Ureter (tissue), 1 donor: ENCODE measurements at regions not wholly inside any gene's neighbourhood (a gene's known extent, or its start where the extent isn't known, plus 50 kb on each side); places are given as distances from the start of the nearest gene placed in this dataset.

Source experiments
- DNase-seq: peaks from one replicate; pipeline ENCODE4 v3.0.0-alpha.2; 2020; ENCODE audit warnings: low spot score
- donor health status: DM: yes; HTN: yes; CAD: no.

DNA sequence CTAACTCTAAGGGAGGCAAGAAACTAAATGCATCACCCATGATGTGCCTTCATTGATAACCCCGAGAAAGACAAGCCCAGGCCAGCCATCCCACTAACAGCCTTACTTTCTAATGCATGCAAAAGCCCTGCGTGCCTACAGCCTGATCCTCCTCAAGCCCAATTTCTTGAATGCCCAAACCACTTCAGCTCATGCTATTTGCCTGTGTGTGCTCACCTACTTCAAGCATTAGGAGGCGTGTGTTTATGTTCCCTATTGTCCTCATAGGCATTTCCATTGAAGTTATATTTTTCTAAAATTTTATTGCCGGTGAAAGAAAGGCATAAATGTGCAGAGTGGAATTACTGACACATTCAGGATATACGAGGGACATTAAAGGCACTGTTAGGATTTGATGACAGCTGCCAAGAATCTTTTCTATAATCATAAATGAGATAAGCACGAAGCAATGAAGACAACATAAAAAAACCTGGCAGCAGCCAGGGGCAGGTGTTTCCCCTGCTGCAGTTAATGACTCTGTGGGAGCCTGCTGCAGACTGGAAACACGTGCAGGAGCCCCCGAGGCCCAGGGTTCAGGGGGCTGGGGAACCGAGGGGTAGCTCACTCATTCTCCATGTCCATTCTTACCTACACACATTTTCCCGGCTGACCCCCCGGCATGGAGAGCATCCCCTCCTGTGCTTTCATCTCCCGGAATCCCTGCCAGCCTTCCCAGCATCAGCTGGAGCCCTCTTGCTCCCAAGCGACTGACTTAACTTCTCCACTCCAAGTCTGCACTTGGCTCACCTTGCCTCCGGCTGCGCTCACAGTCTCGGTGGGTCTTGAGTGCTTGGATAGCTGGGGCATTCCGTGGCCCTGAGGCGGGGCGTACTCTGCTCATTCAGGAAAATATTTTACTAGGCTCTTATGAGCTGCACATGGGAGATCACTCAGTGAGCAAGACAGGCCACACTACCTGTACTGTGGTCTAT is 292.3 kb upstream of the SIX2 start:
- DNase-seq = no peak

DNA sequence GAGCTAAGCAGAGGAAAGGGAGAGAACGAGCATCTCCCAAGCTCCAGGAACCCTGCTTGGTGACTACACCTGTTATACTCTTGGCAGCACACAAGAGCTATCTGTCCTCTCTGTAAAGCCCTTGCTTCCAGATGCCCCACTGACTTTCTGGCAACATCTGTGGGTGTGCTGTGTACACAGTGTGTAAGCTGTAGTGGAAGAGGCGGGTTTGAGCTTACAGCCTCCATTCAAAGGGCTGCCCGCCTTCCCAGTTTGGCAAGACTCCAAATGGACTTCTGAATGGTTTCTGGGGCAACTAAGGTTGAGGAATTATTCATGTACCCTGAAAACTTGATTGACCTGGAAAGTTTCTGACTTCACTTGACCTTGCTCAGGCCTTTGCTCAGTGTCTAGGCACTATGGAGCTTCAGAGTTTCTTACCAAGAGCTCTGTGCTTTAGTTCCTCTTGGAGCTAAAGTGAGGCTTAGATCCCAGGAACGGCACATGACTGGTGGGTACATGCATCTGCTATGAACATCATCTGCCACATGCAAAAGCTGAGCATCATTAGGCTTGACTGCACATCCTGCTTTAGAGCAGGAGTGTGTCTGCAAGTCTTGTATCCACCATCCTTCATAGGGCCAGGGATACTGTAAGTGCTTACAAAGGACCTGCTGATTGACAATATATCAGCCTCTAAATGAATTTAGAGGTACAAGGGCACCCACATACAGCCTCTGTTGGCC is 290.9 kb upstream of the SIX2 start:
- DNase-seq = no peak

DNA sequence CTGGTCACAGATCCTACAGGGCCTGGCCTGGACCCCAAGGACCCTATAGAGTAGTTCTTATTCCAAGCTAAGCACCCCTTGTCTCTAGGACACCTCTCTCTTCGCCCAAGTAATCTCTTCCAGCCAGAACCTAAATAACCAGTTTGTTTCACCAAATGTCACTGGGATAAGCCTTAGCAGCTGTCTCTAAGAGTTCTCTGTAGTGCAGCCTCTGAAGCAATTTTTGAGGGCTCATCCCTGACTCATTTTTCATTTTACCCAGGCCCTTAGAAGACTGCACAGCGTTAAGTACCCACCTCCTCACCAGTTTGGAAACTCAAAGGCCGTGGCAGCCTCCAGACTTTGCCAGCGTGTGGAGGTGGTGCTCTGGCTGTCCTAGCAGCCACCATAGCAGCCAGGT is 290.1 kb upstream of the SIX2 start:
- no peak for DNase-seq

DNA sequence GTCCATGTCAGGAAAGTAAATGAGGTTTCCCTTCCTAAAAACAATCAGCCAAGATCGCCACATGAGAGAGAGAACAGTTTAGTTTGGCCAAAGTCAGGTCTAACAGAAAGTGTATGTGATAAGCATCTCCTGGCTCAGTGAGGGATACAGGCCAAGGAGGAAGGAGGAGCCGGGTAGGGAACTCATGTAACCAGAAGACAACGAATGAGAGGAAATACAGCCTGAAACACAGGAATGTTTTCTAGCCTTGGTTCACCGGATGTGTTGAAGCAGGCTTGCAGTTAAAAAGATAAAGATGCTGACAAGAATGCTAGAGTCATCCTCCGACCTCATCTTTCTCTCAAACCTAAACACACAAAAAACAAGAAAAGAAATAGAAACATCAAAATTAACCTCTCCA is 283.9 kb upstream of the SIX2 start:
- DNase-seq = no peak

DNA sequence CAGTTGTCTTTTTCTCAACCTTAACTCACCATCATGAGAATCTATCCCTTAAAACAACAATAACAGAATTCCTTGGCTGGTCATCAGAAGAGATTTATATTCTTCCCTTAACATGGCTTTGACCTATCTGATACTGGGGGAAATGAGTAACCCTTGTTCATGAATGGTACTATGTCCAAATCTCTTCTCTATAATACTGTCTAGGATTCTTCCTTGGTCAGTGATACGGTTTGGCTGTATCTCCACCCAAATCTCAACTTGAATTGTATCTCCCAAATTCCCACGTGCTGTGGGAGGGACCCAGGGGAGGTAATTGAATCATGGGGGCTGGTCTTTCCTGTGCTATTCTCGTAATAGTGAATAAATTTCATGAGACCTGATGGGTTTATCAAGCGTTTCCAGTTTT is 282.0 kb upstream of the SIX2 start:
- DNase-seq = no peak

DNA sequence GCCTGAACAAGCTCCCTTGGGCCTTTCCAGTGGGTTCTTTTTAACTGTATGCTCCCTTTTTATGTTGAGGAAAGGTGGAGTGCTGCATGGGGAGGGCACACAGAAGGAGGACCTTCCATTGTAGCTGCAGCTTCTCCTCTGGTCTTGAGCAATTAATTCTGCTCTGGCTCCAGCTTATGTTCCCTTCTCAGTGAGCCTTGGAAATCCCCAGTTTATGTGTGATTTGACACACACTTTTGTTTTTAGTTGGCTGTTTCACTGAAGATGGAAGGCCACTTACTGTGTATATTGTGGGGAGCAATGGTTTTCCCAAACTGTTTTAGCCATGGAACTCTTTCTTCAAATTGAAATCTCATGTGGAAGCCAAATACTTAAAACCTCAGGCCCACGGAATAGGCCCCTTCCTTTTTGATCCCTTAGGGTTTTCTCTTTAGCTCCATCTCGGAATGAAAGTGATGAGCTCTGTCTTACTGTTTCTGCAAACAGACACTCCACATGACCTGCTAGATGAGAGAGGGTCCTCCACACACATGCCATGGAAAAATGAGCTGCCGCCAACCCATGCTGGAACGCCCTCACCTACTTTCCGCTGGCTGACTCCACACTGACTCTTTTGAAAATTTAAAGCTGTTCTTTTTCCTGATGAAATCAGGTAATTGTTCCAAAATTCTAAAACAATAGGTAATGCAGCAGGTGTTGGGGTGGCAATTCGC is 280.9 kb upstream of the SIX2 start:
- no peak for DNase-seq

DNA sequence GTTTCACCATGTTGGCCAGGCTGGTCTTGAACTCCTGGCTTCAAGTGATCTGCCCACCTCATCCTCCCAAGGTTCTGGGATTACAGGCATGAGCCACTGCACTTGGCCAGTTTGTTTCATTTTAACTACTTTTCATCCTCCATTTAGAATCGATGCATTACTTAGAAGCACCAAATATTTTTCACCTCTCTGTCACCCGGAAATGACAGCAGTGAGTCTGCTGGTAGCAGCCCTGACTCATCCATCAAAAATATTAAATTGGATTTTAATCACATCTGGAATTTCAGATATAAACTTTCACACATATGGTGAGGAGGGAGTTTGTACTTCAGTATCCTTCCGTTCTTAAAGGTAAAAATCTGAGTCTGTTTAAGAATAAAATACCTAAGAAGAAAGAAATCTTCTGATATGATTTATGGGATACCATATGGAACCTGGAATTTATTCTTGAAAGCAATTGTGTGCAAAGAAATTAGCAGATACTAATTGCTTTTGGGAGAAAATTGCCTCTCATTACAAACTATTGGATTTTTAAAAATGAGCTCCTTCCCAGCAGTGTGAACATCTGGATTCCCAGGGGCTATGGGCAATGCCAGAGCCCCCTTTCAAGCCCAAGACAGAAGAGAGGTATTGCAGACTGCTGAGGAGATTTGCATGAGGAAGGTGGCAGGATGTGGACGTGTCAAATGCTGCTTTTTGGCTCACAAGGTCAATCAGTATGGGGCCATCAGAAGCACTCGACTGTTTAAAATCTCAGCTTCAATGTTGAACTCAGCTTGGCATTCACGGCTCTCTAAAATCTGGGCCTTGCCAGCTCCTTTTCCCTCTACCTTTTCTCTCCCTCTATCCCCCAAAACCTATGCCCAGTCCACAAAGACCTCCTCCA is 279.5 kb upstream of the SIX2 start:
- no peak for DNase-seq

DNA sequence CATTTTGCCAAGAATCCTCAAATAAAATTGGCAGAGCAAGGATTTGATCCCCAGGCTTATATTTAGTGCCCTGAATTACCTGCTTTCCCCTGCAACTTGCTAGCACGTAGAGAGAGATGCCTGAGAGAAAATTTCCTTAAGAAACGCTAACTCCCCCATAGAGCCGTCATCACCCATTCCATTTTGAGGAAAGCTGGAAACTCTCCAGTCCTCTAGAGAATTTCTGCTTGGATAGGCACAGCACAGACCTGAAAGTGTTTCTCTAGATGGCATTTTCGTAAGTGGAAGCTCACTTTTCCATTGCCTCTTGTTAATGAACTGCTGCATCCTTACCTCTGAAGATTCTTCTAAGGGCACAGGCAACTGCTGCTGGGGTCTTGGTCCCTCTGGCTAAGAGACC is 277.8 kb upstream of the SIX2 start:
- DNase-seq = no peak

DNA sequence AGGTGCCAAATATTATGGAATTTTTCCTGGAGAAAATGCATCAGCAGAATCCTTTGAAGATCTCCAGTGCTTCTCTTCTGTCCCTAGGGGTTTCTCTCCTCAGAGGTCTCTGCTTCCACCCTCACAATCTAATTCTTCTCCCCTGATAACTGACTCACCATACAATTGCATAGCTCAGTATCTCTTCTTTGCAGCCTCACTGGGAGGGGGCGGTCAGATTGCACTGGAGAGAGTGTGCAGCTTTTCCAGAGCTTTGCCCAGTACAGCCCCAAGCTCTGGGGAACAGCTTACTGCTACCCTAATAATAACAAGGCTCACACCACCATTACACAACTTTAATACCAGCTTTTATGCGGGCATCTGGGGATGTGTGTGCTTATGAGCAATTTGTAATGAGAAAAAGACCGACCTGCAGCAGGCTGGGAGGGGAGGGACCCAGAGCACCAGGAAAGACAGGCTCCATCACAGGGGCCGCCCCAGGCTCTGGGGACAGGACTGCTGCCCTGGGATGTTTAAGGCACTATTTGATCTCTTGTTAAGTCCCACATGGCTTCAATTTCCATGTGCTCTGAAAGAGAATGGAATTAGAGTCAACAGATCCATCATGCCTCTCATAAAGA is 276.6 kb upstream of the SIX2 start:
- no peak for DNase-seq

DNA sequence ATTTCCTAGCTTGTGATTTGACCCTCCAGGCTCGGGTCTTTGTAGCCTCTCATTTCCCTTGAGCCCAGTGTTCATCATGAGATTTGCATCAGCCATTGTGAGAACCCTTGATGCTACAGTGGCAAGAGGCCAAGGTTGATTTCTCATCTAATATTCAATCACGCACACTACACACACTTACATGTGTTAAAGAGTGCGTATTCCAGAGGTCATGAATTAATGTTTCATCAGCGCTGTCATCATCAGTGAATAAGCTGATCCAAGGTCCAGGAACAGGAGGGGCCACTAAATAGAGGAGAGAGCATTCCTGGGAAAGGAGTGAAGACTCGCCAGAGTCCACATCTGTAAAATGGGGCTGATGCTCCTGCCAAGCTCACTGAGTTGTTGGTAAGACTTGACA is 276.1 kb upstream of the SIX2 start:
- DNase-seq = no peak

DNA sequence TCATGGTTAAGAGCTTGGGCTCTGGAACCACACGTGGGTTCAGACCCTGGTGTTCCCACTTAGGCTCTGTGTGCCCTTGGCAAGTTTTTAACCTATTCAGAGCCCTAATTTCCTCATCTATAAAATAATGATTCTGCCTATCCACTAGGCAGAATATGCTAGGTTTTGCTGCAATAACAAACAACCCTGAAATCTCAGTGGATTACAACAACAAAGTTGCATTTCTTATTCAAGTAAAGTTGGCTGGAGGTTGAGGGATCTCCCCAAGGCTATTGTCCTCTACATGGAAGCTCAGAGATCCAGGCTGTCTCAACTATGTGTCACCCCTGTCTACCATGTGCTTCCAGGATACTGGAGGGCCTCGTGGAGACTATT is 275.4 kb upstream of the SIX2 start:
- no peak for DNase-seq

DNA sequence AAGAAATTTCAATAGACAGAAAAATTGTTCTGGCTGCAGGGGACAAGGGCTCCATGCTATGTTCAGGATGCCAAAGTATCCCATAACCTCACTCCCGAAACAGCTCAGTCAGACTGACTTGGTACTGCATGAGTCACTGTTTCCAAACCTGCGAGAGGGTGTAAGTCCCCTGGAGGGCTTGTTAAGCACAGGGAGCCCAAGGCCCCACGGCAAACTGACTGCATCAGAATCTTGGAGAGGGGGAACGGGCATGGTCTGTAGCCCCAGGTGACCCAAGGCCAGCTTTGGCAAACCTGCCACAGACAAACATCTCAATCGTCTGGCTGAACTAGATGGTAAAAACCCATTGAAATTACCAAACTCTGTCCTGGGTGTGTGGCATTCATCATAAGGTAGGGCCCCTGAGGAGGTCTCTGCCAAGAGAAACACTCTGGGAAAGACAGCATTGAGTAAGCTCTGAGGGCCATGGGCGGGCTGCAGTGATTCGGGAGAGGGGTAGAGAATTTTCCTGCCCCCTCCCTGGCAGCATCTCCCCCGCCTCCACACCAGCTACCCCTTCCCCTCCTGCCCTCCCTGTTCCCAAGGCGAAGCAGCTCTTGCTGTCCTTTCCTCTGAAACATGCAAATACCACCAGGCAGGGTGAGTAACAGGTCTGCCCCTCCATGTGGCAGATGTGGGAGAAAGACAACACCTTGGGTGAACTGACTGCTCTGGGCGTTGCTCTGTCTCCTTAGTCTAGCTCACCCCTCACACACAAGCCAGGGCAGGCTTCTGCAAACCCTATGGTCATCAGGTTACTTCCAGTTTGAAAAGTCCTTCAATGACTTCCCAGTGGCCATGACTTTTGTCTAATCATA is 274.7 kb upstream of the SIX2 start:
- DNase-seq = no peak

DNA sequence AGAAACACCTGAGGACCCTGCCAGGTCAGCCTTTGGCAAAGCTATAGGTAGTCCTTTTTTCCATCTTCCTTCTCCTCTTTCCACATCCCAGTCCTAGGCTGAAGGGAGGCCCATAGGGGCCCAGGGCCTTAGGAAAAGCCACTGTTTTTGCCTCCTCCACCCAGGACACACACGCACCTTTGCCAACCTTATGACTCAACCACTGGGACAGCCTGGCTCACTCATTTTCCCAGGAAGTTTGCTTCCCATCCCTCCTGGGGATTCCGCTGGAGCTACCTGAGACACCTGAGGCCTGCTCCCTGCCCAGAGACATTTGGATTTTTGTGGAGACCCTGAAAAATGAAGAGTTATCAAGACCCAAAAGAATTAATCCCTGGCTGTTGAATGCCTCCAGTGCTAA is 273.4 kb upstream of the SIX2 start:
- DNase-seq = no peak

DNA sequence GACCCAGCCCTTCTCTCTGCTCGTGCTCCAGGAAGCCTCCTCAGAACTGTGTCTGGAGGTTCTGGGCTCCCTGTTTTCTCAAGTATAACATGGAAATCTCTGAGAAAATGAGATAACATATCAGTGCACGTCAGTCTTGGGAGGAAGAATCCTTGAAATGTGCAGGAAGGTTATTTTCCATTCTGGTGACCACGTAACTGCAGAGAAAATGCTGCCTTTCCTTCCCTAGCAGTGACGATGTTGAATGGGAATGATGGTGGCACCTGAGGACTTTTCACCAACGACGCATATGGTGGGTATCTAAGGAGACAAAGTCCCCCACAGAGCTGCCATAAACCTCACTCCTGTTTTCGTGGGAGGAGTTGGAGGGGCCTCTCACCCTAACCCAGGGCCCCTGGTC is 272.1 kb upstream of the SIX2 start:
- DNase-seq = no peak

DNA sequence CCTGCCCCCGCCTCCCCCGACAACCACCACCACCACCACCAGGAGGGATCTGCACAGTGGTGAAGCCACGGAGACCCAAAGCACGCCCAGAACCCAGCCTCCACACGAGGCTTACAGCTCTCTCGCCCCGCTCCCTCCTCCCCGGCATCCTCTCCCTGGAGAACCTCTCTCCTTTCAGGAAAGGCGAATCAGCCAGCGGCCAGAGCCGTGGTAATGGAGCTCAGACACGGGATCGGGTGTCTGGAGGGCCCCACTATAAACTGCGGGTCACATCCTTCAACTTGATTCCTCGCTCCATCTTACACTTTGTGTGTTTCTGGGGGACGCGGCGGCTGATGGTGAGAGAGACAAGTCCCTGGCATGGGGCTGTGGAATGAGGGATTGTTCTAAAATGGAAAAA is 271.5 kb upstream of the SIX2 start:
- no peak for DNase-seq

DNA sequence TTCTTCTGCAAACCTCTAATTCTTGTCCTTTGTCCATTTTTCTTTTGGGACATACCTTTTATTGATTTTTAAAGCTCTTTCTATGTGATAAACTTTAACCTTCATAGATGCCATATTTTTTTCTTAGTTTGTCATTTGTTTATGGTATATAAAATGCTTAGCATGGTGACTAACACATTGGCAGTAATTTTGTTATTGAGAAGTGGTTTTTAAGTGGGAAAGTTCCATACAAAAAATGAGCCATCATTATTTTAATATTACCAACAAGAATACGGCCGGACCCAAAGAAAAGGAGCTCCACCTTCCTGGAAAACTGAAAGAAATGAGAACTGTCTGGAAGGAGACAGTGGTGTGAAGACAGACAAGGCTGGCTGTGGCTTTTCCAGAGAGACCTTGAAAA is 270.1 kb upstream of the SIX2 start:
- DNase-seq = no peak

DNA sequence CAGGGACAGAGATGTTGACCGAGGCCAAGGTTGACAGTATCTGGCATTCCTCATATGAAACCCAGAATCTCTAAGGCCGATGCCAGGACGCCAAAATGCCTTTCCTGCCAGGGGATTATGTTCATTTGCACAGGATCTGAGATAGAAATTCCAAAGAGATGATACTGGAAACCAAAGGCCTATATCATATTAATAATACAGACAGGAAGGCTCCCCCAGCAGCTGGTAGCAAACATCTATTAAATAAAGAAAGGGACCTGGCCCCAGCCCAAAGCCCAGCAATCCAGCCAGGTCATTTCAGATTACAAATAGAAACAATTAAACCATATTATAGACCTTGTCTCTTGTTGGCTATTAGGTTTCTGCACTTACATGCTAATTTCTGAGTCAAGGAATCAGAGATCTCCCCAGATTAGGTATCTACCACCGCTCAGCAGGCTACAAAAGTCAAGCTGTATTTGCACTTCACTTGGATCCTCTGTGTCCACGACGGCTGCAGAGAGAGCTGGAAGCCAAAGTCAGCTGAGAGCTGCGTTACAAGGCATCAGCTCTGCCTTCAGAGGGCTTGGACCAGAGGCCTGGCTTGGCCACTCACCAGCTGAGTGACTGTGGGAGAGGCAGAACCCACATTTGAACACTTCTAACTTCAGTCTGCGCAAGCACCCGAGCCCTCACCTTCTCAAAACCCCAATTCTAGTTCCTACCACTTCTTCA is 269.3 kb upstream of the SIX2 start:
- no peak for DNase-seq

DNA sequence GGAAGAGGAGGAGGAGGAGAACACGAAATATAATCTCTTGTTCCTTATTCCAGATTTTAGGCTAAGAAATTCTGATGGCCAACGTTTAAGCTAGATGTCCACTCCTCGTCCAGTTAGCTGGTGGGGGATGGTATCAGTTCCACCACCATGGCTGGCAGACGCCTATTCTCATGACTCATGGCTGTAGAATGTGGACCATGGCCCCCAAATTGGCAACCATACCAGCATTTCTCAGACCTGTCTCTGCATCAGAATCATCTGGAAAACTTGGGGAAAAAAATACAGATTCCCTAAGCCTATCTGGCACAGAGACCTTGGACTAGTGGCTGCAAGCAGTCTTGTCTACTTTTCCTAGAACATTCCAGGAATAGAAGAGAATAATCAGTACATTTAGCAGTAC is 267.7 kb upstream of the SIX2 start:
- no peak for DNase-seq

DNA sequence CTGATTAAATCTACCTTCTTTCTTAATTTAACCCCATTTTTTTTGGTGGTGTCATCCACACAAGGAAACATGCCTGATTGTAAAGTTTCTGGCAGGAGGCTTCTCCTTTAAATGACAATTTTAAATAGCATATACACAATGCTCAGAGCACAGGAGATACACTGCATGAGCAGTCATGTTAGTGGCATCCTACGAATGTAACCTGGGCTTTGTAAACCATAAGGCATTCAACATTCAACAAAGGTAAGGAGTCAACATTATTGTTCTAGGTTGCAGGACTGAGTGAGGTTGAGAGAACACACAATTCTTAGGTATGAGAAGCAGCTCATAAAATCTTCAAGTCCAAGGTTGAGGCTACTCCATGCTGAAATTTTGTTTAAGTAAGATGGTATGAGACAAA is 266.6 kb upstream of the SIX2 start:
- DNase-seq = no peak
